GM19328 (cell line): ENCODE measurements at regions not wholly inside any gene's neighbourhood (a gene's known extent, or its start where the extent isn't known, plus 50 kb on each side); places are given as distances from the start of the nearest gene placed in this dataset.

Source experiments
- ATAC-seq: cut with Tn5 transposase; IDR thresholded peaks from one replicate; pipeline ENCODE4 v1.9.1; 2021; ENCODE audit warnings: mild to moderate bottlenecking, moderate library complexity; ENCODE audit not compliant: unreplicated experiment

DNA sequence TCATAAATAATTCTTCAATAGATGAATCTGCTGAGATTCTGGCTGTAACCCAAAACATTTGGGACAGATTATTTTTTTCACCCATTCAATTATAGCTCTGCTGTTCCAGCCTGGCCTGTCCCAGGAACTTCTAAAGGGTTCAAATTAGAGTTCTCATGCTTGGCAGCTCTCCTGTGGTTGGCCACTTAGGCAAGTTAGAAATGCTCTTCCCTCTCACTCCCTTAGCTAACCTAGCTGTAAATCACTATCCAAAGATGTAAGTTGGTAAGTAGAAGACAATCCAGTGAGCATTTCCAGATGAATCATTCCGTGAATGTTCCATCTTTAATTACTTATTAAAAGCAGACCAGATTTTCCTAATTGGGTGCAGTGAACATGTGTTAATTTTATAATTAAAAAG, 760.4 kb upstream of the TBX3 start:
- no peak for ATAC-seq

DNA sequence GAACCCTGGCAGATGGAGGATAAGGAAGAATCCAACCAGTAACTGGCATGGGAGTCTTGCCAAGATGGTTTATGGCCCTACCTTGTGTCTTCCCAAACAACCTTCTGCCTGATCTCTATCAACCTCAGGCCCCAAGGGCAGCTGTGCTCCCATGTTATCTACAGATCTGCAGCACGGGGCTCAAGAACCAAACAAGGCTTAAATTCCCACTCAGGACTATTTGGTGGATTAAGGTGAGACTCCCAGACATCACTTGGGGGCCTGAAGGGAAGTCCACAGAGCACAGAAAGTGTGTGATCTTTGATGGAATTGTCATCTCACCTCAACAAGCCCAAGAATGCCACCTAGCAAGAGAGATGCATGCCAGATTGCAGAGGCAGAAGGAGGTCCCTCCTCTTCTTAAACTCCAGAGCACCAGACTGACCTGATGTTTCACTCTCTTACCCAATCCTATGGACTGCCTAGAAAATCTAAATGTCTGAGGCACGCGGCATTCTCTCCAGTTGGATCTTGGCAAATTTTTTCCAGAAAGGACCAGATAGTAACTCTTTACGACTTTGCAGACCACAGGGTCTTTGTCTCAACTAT, 759.5 kb upstream of the TBX3 start:
- no peak for ATAC-seq

DNA sequence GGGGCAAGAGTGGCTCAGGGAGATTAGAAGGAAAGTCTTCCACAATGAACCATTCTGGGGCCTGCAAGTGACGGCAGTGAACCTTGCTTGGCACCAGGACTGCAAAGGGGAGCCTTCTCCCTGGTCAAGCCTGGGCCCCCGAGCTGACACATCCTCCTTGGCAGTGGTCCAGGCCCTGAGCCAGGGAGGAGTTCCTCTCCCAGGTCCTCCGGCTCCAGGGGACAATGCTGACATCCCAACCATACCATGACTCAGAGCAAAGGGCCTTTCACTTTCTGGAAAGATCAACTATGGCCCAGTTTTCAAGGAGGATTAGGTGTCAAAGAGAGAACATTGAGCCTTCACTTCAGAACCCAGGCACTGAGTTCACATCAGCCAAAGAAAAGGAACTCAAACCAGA, 756.5 kb upstream of the TBX3 start:
- ATAC-seq = no peak

DNA sequence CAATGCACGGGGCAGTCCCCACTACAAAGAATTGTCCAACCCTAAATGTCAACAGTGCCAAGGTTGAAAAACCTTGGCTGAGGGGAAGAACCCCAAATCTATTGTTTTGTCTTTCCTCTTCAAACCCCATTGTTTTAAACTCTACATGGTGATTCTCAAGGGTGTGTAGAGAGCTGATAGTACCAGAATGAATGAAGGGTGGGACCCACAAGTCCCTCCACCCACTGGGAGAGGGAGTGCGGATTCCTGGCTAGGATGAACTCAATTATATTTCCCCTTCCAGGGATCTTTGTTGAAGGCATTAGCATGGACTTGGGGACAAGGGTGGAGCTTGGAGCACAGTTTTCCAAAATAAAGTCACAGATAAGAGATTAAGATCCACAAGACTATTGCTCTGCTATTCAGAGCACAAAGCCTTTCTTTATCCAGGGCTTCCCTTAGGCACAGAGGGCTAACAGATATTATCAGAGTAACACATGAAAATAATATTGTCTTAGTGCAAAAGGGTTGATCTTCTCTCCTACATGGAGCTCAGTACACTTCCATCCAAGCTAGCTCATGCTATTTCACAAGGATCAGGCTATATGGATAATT, 755.1 kb upstream of the TBX3 start:
- no peak for ATAC-seq

DNA sequence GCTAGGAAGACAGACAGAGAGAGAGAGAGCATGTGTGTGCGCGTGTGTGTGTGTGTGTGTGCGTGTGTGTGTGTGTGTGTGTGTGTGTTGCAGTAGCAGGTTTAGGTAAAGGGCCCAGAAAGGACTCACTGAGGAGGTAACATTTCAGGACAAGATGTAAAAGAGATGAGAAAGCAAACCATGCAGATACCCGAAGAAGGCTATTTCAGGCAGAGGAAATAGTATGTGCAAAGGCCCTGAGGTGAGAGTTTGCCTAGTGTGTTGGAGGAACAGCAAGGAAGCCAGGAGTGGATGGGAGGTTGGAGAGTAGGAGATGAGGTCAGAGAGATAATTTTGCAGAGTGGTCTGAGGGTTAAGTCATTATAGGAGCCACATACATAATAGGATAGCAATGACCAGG, 754.3 kb upstream of the TBX3 start:
- no peak for ATAC-seq

DNA sequence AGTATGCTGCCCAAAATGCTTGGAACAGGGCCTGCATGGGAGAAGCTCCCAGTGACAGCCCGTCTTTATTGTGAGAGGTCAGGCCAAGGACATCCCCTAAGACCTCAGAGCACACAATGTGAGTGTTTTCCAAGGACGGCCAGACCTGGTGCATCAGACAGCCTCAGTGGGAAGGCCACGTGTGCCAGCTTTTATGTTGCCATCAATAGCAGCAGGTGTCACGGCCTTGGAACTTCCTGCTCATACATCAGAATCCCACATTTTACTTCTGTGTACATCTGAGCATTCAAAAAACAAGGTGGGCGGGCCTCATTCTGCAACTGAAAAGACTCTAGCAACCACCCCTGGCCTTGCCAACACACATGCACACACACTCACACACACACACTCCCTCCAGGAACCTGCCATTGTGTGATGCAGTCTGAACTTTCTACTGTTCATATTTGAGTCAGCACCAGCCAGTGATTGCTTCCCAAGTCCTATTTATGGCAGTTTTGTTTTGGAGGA, 753.1 kb upstream of the TBX3 start:
- ATAC-seq = no peak

DNA sequence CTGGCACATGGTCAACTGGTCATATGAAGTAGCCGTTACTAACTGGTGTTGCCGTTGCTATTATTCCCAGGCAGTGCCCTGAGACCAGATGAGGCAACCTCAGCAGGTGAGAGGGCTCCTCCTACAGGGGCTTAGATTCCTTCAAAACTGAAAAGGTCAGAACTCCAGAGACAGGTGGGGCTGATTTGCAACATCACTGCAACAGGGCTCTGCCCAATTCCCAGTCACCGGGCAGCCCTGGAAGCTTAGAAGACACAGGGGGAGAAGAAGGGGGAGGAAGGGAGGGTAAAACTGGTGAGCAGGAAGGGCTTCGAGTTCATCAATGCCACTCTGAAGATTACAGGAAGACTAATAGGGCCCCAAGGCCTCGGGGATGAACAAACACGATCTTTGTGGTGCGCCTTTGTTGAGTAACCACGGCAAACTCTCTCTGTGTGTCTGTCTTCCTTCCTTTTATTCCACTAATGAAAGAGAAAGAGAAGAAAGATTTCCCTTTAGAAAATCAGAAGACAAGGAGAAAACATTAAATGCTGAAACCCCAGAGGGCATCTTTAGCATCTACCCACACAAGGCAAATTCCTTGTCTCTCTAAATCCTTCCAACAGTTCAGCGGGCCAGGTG, 749.1 kb upstream of the TBX3 start:
- no peak for ATAC-seq

DNA sequence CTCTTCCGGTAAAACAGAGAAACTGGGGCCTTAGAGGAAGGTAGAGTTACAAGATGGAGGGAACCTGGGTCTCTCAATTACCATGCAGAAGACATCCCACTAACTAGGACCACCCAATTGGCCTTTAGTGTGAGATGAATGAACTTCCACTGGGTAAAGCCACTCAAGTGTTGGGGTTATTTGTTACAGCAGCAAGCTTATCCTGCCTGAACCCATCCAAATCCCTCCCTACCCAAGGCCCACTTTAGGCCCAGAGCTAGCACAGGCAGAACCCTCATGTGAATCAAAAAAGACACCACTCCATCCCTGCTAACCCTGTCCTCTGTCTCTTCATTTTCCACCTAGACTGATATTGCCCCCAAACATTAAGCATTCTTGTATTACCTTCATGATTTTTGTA, 746.7 kb upstream of the TBX3 start:
- ATAC-seq = no peak

DNA sequence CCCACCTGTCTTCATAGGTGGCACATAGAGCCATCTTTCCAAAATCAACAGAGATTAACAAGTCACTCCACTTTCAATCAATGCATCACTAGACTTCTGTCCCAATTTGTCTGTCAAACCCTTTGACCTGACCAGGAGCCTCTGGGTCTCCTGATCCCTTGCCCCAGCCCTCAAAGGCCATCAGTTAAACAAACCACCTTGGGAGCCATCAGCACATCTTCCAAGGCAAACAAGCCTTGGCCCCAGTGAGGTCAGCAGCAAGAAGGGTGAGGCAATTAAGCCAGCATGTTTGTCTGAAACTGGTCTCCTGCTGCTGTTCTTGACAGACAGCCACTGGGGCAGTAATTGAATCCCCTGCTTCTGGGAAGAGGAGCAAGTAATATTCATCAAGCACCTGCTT, 742.8 kb upstream of the TBX3 start:
- ATAC-seq = no peak

DNA sequence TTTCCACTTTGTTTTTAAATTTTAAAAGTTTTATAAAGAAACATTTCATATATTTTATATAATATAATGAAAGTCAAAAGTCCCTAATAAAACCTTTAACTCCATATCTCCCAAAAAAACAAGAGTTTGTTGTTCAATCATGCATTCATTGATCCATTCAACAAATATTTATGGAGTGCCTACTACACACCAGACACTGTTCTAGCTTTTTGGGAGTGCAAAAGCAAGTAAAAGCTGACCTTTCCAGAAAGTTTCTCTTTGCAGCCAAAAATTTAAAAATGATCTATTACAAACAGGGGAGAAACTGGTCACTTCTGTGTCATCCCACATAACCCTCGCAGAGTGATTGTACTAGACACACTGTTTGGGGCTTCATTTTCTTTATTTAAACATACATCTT, 740.0 kb upstream of the TBX3 start:
- ATAC-seq = no peak

DNA sequence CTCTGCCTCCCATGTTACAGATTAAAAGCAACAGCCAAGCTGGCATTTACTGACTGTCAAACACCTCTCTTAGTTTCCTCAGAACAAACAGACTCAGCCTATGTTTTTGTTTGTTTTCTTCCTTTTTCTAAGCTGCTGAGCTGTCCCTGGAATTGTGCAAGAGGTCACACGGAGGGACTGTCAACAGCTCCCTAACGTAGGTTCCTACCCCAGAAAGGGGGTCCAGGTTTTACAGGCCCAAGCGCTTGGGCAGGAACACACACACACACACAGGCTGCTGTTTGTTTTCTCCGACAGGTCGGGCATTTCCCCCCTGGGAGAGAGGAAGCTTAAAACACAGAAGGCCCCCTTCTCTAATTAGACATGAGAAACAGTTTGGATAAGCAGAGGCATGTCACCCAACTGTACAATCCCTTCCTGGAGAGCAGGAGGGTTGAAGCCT, 739.6 kb upstream of the TBX3 start:
- no peak for ATAC-seq

DNA sequence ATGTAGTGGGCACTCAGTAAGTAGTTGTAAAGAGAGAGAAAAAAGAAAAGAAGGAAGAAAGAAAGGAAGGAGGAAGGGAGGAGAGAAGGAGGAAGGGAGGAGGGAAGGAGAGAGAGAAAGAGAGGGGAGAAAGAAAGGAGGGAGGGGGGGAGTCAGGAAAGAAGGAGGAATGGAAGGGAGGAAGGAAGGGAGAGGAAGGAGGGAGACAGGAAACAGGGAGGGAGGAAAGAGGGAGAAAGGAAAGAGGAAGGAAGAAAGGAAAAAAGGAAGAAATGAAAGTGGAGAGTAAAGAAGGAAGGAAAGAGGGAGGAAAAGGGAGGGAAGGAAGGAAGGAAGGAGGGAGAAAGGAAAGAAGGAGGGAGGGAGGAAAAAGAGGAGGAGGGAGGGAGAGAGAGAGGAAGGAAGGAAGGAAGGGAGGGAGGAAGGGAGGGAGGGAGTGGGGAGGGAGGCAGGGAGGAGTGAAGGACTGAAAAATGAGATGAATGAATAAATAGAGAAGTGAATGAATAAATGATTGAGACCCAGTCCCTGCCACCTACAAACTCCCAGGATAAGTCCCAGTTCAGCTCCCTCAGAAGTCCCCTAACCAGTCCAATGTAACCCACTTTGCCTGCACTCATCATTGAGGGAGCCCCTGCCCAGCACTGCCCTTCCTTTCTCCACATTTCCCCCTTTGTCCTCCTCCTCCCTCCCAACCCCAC, 739.0 kb upstream of the TBX3 start:
- no peak for ATAC-seq

DNA sequence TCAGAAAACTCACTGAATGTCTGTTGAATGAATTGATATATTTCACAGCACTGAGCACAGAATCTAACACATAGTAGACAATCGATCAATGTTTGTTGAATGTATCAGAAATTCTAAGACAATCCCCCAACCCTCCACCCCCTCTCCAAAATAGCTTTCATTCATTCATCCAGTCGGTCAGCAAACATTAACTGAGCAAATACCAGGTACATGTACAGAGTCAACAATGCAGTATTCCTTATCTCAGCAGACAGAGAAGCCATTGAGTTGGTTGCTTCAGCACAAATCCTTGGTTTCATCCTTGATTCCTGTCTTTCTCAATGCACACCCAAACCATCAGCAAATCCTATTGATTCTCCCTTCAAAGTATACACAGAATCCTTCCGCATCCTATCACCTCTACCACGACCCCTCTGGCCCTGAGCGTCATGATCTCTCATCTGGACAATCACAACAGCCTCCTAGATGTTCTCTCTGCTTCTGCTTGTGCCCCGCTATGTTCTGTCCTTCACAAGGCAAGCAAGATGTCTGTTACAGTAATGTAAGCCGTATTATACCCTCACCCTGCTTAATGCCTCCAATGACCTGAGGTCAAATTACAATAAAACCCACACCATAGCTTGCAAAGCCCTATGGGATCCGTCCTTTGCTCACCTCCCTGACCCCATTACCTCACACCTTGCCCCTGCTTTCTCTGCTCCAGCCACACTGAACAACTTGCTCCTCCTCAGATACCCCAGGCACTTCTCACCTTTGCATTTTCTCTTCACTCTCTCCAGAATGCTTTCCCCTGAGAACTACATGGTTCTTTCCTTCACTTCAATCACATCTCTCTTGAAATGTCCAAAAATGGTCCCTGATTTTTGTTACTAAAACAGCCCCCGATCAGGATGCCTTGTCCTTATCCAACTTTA, 738.1 kb upstream of the TBX3 start:
- no peak for ATAC-seq

DNA sequence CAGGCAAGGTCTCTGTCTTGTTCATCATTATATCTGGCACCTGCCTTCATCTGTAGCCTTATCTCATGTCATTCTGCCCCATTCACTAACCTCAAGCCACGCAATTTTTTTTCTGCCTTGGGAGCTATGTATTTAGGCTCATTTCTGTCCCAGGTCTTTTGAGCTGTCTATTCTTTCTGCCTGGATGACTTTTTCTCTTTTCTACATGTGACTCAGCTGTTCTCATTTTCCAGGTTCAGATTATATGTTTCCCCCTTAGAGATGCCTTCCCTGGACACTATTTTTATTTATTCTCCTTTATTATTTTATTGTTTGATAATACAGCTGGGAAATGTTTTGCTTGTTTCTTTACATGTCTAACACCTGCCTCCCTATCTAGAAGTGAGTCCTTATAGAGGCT, 737.4 kb upstream of the TBX3 start:
- ATAC-seq = no peak

DNA sequence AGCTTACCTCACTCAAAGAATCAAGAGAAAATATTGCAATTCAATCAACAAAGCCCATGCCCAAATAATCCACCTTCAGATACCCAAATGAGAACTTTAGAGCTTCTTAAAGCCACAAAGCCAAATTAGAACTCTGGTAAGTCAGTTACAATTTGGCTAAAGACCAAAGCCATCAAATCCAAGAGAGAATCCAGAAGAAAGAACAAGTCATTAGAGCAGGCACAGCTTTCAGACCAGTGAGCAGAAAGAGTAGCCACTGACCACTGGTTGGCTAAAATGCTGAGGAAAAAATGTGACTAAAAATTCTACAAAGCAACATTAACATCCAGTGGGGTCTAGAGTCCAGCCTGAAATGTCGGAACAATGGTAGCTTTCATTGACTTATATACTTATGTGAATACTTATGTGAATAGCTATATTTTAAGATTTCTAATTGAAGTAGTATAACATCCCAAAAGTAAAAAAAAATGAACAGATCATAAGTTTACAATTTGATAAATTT, 735.2 kb upstream of the TBX3 start:
- no peak for ATAC-seq

DNA sequence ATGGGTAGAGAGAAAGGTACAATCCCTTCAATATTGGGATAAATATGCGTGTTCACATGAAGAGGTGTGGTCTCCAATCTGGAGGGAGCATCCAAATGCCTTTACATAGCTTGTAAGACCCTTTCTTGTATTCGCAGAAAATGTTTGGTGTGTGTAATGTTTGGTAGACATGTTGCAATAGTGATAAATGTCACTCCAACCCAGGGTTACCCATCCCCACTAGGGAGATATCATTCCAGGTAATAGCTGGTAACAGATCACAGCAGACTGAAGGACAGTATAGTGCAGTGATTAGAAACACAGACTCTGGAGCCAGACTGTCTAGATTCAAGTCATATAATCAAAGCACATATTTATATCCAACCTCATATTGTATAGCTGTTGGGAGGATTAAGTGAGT, 733.6 kb upstream of the TBX3 start:
- no peak for ATAC-seq

DNA sequence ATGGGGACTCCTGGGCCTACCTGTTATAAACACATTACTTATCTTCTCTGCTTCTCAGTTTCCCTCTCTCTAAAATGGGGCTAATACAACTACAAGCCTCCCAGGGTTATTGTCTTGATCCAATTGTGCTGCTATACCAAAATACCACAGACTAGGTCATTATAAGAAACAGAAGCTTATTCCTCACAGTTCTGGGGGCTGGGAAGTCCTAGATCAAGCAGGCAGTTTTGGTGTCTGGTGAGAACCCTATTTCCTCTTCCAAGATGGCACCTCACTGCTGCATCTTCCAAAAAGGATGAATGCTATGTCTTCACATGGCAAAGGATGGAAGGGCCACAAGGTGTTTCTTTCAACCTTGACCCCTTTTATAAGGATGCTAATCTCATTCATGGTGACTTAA, 732.9 kb upstream of the TBX3 start:
- no peak for ATAC-seq

DNA sequence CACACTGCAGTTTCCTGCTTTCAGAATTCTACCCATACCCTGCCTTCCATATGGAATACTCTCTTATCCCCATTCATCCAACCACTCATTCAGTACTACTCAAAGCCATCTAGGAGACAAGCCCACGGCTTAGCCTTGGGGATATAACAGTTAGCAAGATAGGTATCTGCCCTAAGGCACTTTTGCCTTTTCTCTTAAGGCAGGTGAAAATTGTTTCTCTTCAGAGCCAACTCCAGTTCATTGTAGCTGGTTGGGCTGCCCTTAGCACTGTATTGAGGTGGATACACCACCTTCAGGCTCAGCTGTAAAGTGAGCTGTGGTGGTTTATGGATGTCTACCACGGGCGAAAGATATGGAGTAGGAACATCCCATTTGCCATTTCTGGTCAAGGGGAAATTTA, 729.7 kb upstream of the TBX3 start:
- ATAC-seq = no peak

DNA sequence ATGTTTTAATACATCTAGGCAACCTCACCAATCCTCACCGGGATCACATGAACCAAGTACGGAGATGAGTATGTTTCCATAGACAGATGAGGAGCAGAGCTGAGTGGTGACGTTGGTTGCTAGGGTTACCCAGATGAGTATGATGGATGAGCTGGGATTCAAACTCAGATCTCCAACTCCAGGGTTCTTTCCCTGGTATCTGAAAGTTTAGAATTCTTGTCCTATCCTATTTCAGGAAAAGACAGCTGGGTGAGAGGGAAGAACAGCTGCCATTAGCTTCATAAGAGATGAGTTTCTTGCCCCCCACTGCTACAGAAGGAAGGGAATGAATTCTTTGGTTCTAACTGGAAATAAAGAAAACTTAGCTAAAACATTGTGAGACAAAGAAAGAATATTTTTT, 728.9 kb upstream of the TBX3 start:
- ATAC-seq = no peak

DNA sequence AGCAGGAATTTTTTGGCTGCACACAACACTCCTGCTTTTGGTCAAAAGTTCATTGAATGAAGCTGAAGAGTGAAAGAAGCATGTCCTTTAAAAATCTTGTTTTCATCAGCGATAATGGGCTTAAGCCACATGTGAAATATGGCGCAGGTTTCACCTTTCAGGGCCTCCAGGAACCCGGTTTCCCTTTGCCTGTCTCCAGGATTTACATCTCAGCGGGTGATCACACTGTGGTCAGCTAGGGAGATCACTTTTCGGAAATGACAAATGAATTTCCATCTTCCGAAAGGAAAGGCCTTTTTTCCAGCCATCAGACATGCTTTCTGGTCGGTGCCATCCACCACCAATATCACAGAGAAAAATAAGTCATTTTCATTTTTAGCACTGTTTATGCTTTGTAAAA, 727.1 kb upstream of the TBX3 start:
- ATAC-seq = no peak

DNA sequence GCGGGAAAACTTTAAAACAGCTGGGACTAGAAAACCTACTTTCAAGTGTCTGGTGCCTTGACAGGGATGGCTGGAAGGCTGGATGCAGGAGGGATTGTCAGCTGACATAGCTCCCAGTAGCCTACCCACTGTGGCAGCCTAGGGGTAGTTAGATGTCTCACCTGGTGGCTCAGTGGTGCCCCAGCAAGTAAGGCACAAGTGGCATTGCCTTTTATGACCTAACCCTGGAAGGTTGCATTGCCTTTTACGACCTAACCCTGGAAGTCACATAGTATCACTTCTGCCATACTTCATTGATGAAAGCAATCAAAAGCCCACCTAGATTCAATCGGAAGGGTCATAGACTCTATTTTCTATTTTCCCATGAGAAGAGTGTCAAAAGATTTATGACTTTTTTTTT, 724.7 kb upstream of the TBX3 start:
- no peak for ATAC-seq
